HL-60 (cell line): ENCODE measurements at regions not wholly inside any gene's neighbourhood (a gene's known extent, or its start where the extent isn't known, plus 50 kb on each side); places are given as distances from the start of the nearest gene placed in this dataset.
A peak's percentile ranks its signal among the peaks of the same experiment; 100 is the strongest.

Experiments used
- DNase-seq, 2 experiments: peaks; one replicate each; pipeline ENCODE4 v3.0.0-alpha.2; 2010 to 2020; ENCODE audit warnings: low read depth in 1 of 2, low spot score in 1 of 2
- H3K27ac ChIP-seq: fragments of 250-450 bp; sonication (Bioruptor Pico); replicated peaks from 2 replicates; pipeline ENCODE4 v1.5.1; 2020; ENCODE audit warnings: mild to moderate bottlenecking, moderate library complexity
- H3K27me3 ChIP-seq: fragments of 250-450 bp; sonication (Bioruptor Pico); 2 replicates; pipeline ENCODE4 v1.5.1; 2021; ENCODE audit warnings: mild to moderate bottlenecking, moderate library complexity; ENCODE audit not compliant: insufficient read depth, poor library complexity, severe bottlenecking
- H3K4me3 ChIP-seq: replicated peaks from 2 replicates; pipeline ENCODE4 v1.5.1; 2011; ENCODE audit warnings: mild to moderate bottlenecking, control low read depth, low read length; ENCODE audit not compliant: insufficient read depth
- CTCF ChIP-seq: IDR thresholded peaks from one replicate; pipeline ENCODE4 v1.5.1; 2011; ENCODE audit warnings: low read length, control low read depth, inconsistent platforms; ENCODE audit not compliant: insufficient read depth
- GABPA ChIP-seq: IDR thresholded peaks from 2 replicates; pipeline ENCODE4 v1.6.1; 2012; ENCODE audit warnings: low read depth
- POLR2AphosphoS5 ChIP-seq: IDR thresholded peaks from 2 replicates; pipeline ENCODE4 v1.6.1; 2012; ENCODE audit warnings: low read depth
- SPI1 ChIP-seq: IDR thresholded peaks from 2 replicates; pipeline ENCODE4 v1.6.1; 2012; ENCODE audit warnings: low read depth, mild to moderate bottlenecking, borderline replicate concordance
- TF ChIP-seq, protein P1 (sequence below): IDR thresholded peaks from 2 replicates; pipeline ENCODE4 v1.6.1; 2012; ENCODE audit warnings: low read depth; ENCODE audit not compliant: insufficient replicate concordance

DNA sequence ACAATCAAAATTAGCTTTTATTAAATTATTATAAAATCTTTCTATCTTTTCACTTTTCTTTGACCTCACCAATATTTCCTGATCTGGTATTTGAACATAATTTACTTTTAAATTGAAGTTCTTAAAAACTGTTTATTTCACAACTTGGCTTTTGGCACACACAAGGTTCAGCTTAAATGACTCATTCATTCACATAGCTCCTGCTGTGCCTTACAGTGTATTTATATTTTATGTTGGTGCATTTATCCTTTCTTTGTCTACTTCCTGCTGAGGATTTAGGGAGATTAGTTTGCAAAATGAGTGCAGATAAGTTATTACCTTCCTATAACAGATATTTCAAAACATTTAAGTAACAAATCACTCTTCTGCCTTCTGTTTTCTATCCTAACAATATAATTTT is 430.6 kb downstream of the DTHD1 start:
- no peak for TF ChIP-seq GABPA
- TF ChIP-seq CTCF = no peak
- TF ChIP-seq, protein P1, sequence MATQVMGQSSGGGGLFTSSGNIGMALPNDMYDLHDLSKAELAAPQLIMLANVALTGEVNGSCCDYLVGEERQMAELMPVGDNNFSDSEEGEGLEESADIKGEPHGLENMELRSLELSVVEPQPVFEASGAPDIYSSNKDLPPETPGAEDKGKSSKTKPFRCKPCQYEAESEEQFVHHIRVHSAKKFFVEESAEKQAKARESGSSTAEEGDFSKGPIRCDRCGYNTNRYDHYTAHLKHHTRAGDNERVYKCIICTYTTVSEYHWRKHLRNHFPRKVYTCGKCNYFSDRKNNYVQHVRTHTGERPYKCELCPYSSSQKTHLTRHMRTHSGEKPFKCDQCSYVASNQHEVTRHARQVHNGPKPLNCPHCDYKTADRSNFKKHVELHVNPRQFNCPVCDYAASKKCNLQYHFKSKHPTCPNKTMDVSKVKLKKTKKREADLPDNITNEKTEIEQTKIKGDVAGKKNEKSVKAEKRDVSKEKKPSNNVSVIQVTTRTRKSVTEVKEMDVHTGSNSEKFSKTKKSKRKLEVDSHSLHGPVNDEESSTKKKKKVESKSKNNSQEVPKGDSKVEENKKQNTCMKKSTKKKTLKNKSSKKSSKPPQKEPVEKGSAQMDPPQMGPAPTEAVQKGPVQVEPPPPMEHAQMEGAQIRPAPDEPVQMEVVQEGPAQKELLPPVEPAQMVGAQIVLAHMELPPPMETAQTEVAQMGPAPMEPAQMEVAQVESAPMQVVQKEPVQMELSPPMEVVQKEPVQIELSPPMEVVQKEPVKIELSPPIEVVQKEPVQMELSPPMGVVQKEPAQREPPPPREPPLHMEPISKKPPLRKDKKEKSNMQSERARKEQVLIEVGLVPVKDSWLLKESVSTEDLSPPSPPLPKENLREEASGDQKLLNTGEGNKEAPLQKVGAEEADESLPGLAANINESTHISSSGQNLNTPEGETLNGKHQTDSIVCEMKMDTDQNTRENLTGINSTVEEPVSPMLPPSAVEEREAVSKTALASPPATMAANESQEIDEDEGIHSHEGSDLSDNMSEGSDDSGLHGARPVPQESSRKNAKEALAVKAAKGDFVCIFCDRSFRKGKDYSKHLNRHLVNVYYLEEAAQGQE = no peak
- TF ChIP-seq SPI1 = no peak
- TF ChIP-seq POLR2AphosphoS5 = no peak
- DNase-seq = no peak
- H3K27me3 ChIP-seq = no peaks in the 10 kb centered on the region

DNA sequence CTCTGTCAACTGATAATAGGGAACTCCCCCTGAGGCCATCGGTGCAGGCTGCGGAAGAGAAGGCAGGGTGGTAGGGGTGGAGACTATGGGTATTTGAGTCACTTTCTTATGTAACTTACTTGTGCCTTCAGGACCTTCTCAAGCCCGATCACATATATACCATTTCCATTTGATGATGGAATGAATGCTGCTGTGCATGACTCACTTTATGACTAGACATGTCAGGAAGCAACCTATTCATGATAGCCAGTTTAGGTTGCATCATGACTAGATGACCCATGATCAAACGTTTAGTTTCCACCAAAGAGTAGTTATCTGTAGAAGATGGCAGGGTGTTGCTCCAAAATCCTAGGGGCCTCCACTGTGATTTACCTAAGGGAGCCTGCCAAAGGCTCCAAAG is 435.5 kb downstream of the DTHD1 start:
- H3K27ac ChIP-seq = no peak overlapping the region
- peak in 1 of 2 experiments; percentile 1 for DNase-seq
- H3K4me3 ChIP-seq = no peak overlapping the region
- TF ChIP-seq GABPA = no peak
- no peak for TF ChIP-seq CTCF
- TF ChIP-seq SPI1 = no peak
- no peak for TF ChIP-seq POLR2AphosphoS5
- TF ChIP-seq, protein P1 = no peak
- no peaks in the 10 kb centered on the region for H3K27me3 ChIP-seq

More for the DNA sequence above, 430.6 kb downstream of the DTHD1 start:
- Histone ChIP-seq H3K27ac (no peak overlapping the region), H3K4me3 (no peak overlapping the region)

- Histone ChIP-seq H3K27me3 (no peaks in the 10 kb centered on the region), H3K27ac (no peak overlapping the region), H3K4me3 (no peak overlapping the region)
- DNase-seq = no peak
- TF ChIP-seq SPI1 (no peak), POLR2AphosphoS5 (no peak), CTCF (no peak), GABPA (no peak)
- TF ChIP-seq, protein P1 = no peak
These were observed 438.0 kb downstream of the DTHD1 start for GRCh38 chr4:36719425-36719824.
